ENCODE measurements at regions not wholly inside any gene's neighbourhood (a gene's known extent, or its start where the extent isn't known, plus 50 kb on each side); places are given as distances from the start of the nearest gene placed in this dataset.

- DNase-seq: no peak
These were observed 131.0 kb downstream of the PDGFRA start for GRCh38 chr4:54359919-54360650.

- no peak for DNase-seq
These were observed 133.9 kb downstream of the PDGFRA start for GRCh38 chr4:54363037-54363436.

- DNase-seq: no peak
These were observed 136.6 kb downstream of the PDGFRA start for GRCh38 chr4:54365691-54366090.

DNA sequence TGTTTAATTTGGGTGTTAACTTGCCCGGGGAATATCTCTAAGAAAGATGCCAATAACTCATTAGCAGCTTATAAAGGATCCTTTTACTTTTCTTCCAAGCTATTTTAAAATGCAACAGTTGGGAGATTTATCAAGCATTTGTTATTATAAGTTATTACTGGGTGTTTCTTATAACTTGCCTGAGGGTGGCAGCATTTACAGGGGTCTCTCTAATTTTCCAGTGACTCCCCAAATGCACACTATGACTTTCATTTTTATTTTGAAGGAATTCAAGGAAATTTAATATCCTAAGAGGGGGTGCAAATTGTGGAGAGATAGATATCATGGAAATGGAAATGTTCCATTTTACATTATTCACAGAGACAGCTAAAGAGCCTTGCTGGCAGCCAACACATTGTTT lies 138.0 kb downstream of the PDGFRA start:
- no peak for DNase-seq

- no peak for DNase-seq
These were observed 139.5 kb downstream of the PDGFRA start for GRCh38 chr4:54368281-54369265.

DNA sequence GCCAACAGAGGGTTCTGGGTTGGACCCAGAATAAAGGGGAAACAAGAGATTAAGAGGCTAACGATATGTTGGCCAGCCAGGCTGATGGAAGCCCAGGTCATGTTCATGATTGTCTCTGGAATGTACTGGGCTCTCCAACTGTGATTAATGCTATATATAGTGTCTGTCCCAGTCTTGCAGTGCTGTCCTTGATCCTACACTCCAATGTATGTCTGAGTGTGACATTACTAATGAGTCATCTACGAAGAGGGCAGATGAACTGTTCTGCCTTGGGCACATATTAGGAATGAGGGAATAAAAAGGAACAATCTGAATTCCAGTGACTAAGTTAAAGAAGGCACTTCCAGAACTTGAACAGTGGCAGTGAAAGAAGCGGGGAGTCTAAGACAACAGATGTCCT lies 142.1 kb downstream of the PDGFRA start:
- no peak for DNase-seq

- no peak for DNase-seq
These were observed 143.9 kb downstream of the PDGFRA start for GRCh38 chr4:54372951-54373350.

GRCh38 chr4:54373718-54374210 lies 144.7 kb downstream of the PDGFRA start:
- no peak for DNase-seq

DNA sequence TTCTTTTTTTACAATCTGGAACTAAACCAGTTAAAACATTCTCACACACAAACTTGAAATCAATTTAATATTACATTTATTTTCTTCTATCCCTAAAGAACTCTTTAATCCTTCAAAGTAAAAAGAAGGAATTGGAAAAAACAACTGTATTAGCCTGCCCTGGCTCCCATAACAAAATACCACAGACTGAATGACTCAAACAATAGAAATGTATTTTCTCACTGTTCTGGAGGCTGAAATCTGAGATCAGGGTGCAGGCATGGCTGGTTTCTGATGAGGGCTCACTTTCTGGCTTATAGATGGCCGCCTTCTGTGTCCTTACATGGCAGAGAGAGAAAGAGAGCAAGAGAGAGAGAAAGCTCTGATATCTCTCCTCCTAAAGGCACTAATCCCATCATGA lies 149.4 kb downstream of the PDGFRA start:
- DNase-seq: no peak

GRCh38 chr4:54384152-54384551 lies 155.1 kb downstream of the PDGFRA start:
- no peak for DNase-seq

DNA sequence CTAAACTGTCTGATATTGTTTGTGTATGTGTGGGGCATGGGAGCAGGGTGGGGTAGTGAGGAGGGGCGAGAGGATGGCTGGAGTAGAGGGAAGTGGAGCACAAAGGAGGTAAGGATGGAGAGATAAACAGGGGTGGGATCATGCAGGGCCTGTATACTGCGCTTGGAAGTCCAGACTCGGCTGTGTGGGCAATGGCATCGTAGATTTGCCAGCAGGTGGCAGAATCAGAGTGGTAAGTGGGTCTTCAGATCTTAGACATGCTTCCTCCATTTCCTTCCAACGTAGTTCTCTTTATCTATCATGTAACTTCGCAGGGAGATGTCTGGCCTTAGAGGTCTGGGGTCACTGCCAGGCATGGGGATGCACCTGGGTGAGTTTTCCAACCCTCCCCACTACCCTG lies 155.5 kb downstream of the PDGFRA start:
- DNase-seq: peak; percentile 4

GRCh38 chr4:54386042-54386669 lies 157.1 kb downstream of the PDGFRA start:
- no peak for DNase-seq

DNA sequence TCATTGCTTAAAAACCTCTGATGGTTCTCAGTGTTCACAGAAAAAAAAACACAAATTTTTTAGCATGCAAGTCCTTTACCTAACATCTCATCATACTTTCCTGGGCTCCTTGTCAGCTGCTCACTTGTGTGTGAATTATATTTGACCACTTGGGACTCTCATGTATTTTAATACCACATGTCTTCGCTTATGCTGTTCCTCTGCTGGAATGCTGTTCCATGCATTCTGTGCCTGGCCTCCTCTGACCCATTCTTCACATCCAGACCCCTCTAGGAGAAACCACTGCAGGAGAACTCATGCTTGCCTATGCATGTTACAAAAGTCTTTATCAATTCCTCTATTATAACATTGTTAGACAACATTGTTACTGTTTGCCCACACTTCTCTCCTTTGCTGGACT lies 157.6 kb downstream of the PDGFRA start:
- DNase-seq: no peak

DNA sequence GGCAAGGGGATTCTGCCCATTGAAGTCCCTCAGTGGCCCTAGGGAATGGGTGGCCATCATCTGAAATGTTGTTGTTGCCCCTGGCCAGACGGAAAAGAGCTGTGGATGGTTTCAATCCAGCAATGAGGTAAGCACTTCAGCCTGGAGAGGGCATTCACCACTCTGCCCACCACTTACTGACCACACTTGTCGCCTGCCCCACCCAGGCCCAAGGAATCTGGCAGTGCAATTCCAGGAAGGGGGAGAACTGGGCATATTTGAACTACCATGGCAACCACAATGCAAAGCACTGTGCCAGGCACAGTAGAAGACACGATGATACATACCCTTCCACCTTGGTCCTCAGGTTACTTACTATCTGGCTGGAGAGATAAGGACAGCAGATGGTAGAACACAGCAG lies 161.6 kb downstream of the PDGFRA start:
- no peak for DNase-seq

- DNase-seq: no peak
These were observed 162.0 kb downstream of the PDGFRA start for GRCh38 chr4:54391104-54391503.

- no peak for DNase-seq
These were observed 163.4 kb downstream of the PDGFRA start for GRCh38 chr4:54392479-54392878.

GRCh38 chr4:54393243-54393642 lies 164.2 kb downstream of the PDGFRA start:
- DNase-seq: no peak

DNA sequence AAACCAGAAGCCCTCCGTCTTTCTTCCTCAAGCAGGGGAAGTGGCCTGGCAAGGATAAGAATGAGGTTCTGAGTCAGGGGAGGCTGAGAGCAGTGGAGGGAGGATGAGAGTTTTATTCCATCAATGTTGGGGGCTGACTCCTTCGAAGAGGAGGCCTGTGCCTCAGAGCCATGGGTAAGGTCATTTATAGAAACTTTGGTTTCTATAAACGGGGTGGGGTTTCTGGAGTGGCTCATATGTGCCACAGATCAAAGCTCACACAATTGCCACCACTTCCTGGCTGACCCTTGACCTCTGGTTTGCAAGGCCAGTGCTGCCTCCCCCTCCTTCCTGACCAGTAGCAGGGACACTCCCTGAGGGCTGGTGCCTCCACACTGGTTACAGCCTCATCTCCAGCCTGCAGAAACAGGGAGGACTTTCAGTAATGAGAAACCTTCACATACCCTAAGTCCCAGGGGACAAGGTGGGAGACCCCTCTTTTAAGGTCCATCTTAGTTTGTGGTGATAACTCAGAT lies 166.0 kb downstream of the PDGFRA start:
- DNase-seq: no peak

- DNase-seq: no peak
These were observed 171.1 kb downstream of the PDGFRA start for GRCh38 chr4:54400188-54400587.

DNA sequence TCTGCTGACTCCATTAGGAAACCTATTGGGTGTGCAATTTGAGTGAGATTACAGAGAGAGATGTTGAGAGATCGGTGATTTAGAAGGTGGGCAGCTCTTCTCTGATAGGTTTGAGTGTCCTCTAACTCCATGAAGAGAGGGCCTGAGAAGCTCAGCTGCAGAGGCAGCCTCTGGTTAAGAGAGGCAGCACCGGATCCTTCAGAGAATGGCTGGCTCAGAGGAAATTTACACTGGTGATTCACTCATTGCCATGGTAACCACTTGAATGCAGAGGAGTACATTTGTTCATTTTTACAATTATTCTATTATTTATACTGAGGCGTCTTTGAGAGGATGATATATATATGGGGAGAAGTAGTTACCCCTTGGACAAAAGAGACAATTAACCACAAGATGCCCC lies 171.7 kb downstream of the PDGFRA start:
- DNase-seq: peak; percentile 48

GRCh38 chr4:54402880-54403480 lies 173.9 kb downstream of the PDGFRA start:
- no peak for DNase-seq

GRCh38 chr4:54403700-54404453 lies 174.8 kb downstream of the PDGFRA start:
- no peak for DNase-seq
